ENCODE measurements at regions not wholly inside any gene's neighbourhood (a gene's known extent, or its start where the extent isn't known, plus 50 kb on each side); places are given as distances from the start of the nearest gene placed in this dataset.
"Not testable (repeated sequence)": the region's sequence is repeated elsewhere in the genome, so short reads cannot be mapped to it uniquely, and the experiment has no call there.

GRCh38 chrY:7815285-7815684, 903.7 kb upstream of the AMELY start:
- H3K4me1 Mint-ChIP-seq: no peaks in the 10 kb centered on the region
- ATAC-seq: no peak
- no peak for DNase-seq
- H3K9me3 Mint-ChIP-seq: no peaks in the 10 kb centered on the region
- H3K27ac Mint-ChIP-seq: no peak overlapping the region
- no peak overlapping the region for H3K4me3 Mint-ChIP-seq
- no peaks in the 10 kb centered on the region for H3K27me3 Mint-ChIP-seq

DNA sequence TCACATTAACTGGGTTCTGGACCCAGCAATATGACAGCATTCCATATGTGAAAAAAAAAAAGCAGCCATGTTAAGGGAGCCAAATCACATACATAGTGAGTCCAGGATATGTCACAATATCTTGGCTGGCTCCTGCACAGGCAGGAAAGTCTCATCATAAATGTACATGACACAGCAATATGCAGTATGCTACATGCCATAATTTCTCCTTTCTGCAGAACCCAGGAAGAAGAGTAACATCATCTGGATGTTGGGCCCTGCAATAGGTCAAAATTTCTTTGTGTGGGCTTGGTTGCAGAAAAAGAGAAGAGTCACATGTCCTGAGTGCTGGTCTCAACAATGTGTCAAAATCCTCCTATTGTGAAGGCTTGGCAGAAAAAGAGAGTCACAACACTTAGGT, 902.8 kb upstream of the AMELY start:
- ATAC-seq: no peak
- no peak overlapping the region for H3K4me3 Mint-ChIP-seq
- DNase-seq: no peak

DNA sequence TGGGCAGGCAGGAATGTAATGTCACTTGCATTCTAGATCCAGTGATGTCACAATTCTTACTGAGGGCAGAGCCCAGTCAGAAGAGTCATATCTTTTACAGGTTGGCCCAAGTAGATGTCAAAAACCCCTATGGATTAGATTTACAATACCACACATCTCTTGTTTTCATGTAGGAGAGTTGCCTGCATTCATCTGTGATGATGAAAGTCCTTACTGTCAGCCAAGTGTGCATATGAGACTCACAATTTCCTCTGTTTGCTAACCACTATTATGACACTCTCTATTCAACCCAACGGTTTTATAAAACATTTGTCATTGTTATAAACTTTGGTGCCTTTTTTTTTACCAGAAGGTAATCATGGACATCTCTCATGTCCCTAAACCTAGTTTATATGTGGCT, 898.8 kb upstream of the AMELY start:
- no peak for DNase-seq
- no peaks in the 10 kb centered on the region for H3K4me1 Mint-ChIP-seq
- H3K9me3 Mint-ChIP-seq: no peaks in the 10 kb centered on the region
- H3K4me3 Mint-ChIP-seq: no peak overlapping the region
- H3K27ac Mint-ChIP-seq: no peak overlapping the region
- ATAC-seq: no peak
- H3K27me3 Mint-ChIP-seq: no peaks in the 10 kb centered on the region

More for the DNA sequence above, 902.8 kb upstream of the AMELY start:
- H3K9me3 Mint-ChIP-seq: no peaks in the 10 kb centered on the region
- H3K27me3 Mint-ChIP-seq: no peaks in the 10 kb centered on the region
- no peaks in the 10 kb centered on the region for H3K4me1 Mint-ChIP-seq
- H3K27ac Mint-ChIP-seq: no peak overlapping the region

GRCh38 chrY:7807516-7807870, 895.9 kb upstream of the AMELY start:
- H3K9me3 Mint-ChIP-seq: peaks cover 0 to 4% of the 10 kb centered on the region in 2 donors
- no peaks in the 10 kb centered on the region for H3K27me3 Mint-ChIP-seq
- no peak overlapping the region for H3K4me3 Mint-ChIP-seq
- ATAC-seq: no peak
- no peaks in the 10 kb centered on the region for H3K4me1 Mint-ChIP-seq
- peak overlapping the region in 1 of 2 donors; percentile 72 for H3K27ac Mint-ChIP-seq
- no peak for DNase-seq

DNA sequence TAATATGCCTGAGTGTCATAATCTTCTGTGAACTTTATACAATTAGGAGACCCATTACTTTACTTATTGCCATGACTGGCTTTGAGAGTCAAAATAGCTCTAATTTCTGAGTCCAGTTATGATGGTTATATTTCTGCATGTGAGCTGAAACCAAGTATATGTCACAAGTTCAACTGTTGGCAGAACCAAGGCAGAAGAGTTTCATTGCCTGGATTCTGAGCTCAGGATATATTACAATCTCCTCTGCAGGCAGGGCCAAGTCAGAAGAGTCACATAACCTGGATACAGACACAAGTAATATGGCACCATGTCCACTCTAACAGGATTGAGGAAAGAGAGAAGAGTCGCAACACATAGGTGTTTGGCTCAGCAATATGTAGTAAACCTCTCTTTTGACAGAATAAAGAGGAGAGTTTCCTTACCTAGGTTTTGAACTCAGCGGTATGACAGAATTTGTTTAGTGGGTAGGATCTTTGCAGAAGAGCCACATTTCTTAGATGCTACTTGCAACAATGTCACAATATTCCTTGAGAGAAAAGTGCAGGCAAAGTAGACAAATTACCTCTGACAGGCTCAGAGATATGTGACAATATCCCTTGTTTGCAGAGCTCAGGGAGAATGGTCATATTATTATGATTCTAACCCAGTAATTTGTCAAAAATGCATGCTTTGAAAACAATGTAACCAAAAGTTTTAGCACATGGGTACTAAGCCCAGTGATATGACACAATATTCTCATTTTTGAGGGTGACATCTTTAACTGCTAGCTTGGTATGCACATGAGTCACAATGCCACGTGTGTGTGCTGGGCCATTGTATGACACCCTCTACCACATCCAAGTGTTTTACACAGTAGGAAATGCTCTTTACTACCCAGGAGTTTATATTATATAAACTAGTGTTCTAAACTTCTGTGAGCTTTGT, 895.3 kb upstream of the AMELY start:
- no peak overlapping the region for H3K27ac Mint-ChIP-seq
- H3K4me3 Mint-ChIP-seq: no peak overlapping the region
- DNase-seq: no peak
- peaks cover 3% of the 10 kb centered on the region for H3K27me3 Mint-ChIP-seq
- H3K4me1 Mint-ChIP-seq: no peaks in the 10 kb centered on the region
- peaks cover 2 to 5% of the 10 kb centered on the region in 2 donors for H3K9me3 Mint-ChIP-seq
- ATAC-seq: peak; percentile 73

DNA sequence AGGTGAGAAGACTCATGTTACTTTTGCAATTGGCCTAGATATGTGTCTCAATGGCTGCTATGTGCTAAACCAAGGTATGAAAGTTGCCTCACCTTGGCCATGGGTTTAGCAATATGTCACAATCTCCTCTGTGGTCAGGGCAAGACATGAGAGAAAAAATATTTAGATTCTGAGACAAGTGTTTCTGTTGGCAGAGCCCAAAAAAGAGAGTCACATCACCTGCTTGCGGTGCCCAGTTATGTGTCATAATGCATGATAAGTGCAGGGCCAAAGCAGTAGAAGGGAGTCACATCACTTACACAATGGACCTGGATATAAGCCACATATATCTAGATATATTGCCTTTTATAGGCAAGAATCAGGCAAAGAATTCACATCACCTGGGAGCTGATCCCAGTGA, 894.1 kb upstream of the AMELY start:
- no peak for ATAC-seq
- DNase-seq: no peak
- H3K9me3 Mint-ChIP-seq: peaks cover 8 to 10% of the 10 kb centered on the region in 2 donors
- no peak overlapping the region for H3K27ac Mint-ChIP-seq
- H3K4me1 Mint-ChIP-seq: no peaks in the 10 kb centered on the region
- no peak overlapping the region for H3K4me3 Mint-ChIP-seq
- peaks cover 8% of the 10 kb centered on the region for H3K27me3 Mint-ChIP-seq

DNA sequence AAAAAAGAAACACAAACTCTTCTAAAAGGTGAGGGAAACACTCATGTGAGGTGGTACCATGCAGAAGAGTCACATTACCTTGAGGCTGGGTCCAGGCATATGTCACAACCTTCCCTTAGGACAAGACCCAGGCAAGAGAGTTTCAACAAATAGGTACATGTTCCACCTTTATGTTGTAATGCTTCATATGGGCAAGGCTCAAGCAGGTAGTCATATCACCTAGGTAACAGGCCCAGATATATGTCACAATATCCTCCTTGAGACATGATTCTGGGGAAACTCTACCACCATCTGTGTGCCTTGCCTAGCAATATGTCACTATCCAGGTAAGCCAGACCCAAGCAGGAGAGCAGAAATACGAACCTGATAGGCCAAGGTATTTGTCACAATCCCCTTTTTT, 892.2 kb upstream of the AMELY start:
- H3K4me1 Mint-ChIP-seq: no peaks in the 10 kb centered on the region
- no peak overlapping the region for H3K27ac Mint-ChIP-seq
- ATAC-seq (no peak), DNase-seq (no peak)
- H3K4me3 Mint-ChIP-seq: no peak overlapping the region
- H3K27me3 Mint-ChIP-seq: peaks cover 8% of the 10 kb centered on the region
- H3K9me3 Mint-ChIP-seq: peaks cover 9 to 18% of the 10 kb centered on the region in 2 donors

DNA sequence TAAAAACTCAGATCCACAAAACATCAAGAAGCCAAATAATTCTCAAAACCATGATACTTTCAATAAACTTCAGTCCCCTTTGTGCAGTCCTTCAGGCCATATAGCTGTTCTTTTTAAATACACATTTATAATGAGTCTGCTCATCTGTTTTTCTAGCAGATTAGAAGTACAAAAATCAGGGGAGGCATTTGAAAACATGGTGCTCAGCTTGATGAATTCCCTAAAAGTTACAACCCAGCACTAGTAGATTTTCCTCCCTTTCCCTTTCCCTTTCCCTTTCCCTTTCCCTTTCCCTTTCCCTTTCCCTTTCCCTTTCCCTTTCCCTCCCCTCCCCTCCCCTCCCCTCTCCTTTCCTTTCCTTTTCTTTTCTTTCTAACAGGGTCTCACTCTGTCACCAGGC, 884.6 kb upstream of the AMELY start:
- H3K4me3 Mint-ChIP-seq: no peak overlapping the region
- H3K27me3 Mint-ChIP-seq: no peaks in the 10 kb centered on the region
- H3K9me3 Mint-ChIP-seq: peaks cover 5 to 9% of the 10 kb centered on the region in 2 donors
- no peak overlapping the region for H3K27ac Mint-ChIP-seq
- H3K4me1 Mint-ChIP-seq: no peaks in the 10 kb centered on the region
- no peak for DNase-seq
- no peak for ATAC-seq

GRCh38 chrY:7794441-7794840, 882.9 kb upstream of the AMELY start:
- no peaks in the 10 kb centered on the region for H3K27me3 Mint-ChIP-seq
- no peaks in the 10 kb centered on the region for H3K9me3 Mint-ChIP-seq
- ATAC-seq (peak; percentile 67), DNase-seq (peak in 1 of 2 donors; percentile 12)
- H3K4me1 Mint-ChIP-seq: no peaks in the 10 kb centered on the region
- no peak overlapping the region for H3K27ac Mint-ChIP-seq
- H3K4me3 Mint-ChIP-seq: no peak overlapping the region

DNA sequence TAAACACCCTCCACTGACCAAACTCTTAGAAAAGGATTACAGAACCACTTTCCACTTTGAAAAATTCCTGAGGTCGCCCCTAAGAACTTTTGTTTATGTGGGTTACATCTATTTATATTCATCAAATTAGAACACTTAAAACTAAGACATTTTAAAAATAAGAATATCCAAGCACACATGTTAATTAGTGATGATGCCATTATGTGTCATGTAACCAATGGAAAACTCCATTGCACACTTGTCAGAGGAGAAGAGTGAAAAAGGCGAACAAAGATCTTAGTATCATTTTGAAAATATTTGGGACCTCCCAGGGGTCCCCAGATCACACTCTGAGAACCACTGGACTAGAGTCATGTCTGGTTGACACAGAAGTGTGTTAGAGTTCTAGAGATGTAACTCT, 882.4 kb upstream of the AMELY start:
- no peak for DNase-seq
- Mint-ChIP-seq H3K27ac (no peak overlapping the region), H3K9me3 (no peaks in the 10 kb centered on the region), H3K4me1 (no peaks in the 10 kb centered on the region), H3K4me3 (no peak overlapping the region), H3K27me3 (no peaks in the 10 kb centered on the region)
- ATAC-seq: no peak

GRCh38 chrY:7792431-7792830, 880.9 kb upstream of the AMELY start:
- no peak for ATAC-seq
- H3K27ac Mint-ChIP-seq: no peak overlapping the region
- no peaks in the 10 kb centered on the region for H3K9me3 Mint-ChIP-seq
- H3K4me1 Mint-ChIP-seq: no peaks in the 10 kb centered on the region
- no peaks in the 10 kb centered on the region for H3K27me3 Mint-ChIP-seq
- DNase-seq: no peak
- H3K4me3 Mint-ChIP-seq: no peak overlapping the region

DNA sequence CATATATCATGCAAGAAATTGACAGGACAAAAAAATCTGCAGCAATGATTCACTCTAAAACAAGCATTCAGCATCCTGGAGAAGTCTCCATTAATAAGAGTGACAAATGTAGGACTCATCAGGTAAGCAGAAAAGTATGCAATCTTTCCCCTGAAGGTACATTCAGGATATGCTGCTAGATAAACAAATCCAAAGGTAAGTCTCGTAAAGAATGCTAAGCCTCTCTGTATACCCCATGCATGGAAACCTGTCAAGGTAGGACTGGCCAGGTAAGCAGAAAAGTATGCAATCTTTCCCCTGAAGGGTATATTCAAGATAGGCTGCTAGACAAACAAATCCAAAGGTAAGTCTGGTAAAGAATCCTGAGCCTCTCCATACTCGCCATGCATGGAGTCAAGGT, 869.9 kb upstream of the AMELY start:
- Mint-ChIP-seq H3K27me3 (no peaks in the 10 kb centered on the region), H3K4me3 (no peak overlapping the region), H3K27ac (no peak overlapping the region), H3K4me1 (no peaks in the 10 kb centered on the region), H3K9me3 (no peaks in the 10 kb centered on the region)
- DNase-seq (no peak), ATAC-seq (no peak)

- not testable (repeated sequence) for H3K27me3 Mint-ChIP-seq, H3K4me3 Mint-ChIP-seq, H3K27ac Mint-ChIP-seq, H3K4me1 Mint-ChIP-seq, DNase-seq, H3K9me3 Mint-ChIP-seq, ATAC-seq
Observed at GRCh38 chrY:7775436-7775835, 863.9 kb upstream of the AMELY start.

DNA sequence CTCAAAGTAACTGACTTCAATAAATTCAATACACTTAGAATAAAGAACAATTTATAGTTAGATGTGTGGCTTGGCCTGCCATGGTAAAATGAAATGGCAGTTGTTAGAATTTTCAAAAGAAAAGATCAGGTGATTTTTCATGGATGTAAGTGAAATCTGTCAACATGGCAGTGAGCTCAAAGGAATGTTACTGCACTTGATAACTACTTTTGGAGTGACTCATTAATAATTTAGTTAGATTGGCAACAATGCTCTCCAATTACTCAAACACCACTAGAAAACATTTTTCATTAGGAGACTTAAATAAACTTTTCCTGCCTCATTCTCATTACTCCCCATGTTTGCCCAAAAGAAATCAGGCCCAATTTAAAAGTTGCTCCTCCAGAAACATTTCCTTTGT, 860.2 kb upstream of the AMELY start:
- no peaks in the 10 kb centered on the region for H3K4me1 Mint-ChIP-seq
- DNase-seq (no peak), ATAC-seq (no peak)
- H3K27me3 Mint-ChIP-seq: no peaks in the 10 kb centered on the region
- no peak overlapping the region for H3K27ac Mint-ChIP-seq
- H3K4me3 Mint-ChIP-seq: no peak overlapping the region
- no peaks in the 10 kb centered on the region for H3K9me3 Mint-ChIP-seq

DNA sequence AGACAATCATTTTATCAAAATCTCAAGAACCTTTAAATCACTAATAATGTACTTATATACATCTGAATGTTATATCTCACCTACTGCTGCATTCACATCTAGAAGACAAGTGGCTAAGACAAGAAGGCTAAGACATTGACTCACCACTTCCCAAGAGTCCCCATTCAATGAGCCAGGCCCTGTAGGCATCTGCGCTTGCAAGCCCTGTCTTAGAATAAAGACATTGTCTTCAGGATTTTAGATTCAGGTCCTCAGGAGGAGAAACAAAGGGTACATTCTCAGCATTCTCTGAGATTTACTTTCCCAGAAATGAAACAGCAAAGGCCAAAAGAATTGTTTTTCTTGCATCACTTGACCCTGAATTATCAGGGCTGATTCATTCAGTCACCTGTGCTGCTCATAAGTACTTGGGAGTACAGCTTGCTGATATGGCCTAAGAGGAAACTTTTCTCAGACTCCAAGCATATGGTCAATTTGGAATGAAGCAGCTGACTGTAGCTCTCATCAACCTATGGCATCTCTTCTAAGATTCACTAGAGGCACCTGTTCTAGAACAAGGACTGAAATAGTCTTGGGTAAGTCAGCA, 858.3 kb upstream of the AMELY start:
- ATAC-seq (no peak), DNase-seq (no peak)
- H3K27ac Mint-ChIP-seq: no peak overlapping the region
- no peaks in the 10 kb centered on the region for H3K4me1 Mint-ChIP-seq
- H3K4me3 Mint-ChIP-seq: no peak overlapping the region
- no peaks in the 10 kb centered on the region for H3K9me3 Mint-ChIP-seq
- H3K27me3 Mint-ChIP-seq: no peaks in the 10 kb centered on the region

DNA sequence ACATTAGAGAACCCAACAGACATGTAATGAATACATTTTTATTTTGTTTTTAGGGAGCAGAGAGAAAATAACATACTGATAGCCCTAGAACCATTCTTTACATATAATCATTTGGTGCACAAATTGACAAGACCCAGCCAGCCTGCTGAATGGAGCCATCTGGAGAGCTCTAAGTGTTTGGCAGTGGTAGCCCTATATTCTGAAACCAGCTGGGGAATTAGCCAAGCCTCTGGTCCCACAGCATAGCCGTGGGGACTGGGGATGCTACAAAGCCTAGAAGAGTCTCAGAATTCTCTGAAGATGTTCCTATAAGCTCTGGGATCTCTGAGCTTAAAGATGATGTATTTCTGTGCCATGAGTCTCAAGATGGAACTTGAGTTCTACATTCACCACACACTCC, 857.3 kb upstream of the AMELY start:
- Mint-ChIP-seq H3K27ac (no peak overlapping the region), H3K9me3 (no peaks in the 10 kb centered on the region)
- no peak for DNase-seq

More for the DNA sequence above, 857.3 kb upstream of the AMELY start:
- Mint-ChIP-seq H3K27me3 (no peaks in the 10 kb centered on the region), H3K4me3 (no peak overlapping the region), H3K4me1 (no peaks in the 10 kb centered on the region)
- ATAC-seq: no peak
